T-helper 2 cell treated with Interferon-gamma antibody and Interleukin-4, amounts not matched to agents 100 ng/mL and 5 ng/mL, for 36 hours (primary cell): ENCODE measurements at regions not wholly inside any gene's neighbourhood (a gene's known extent, or its start where the extent isn't known, plus 50 kb on each side); places are given as distances from the start of the nearest gene placed in this dataset.
"Not testable (repeated sequence)": the region's sequence is repeated elsewhere in the genome, so short reads cannot be mapped to it uniquely, and the experiment has no call there.

ENCODE experiments used
- intact Hi-C: fragments of 100-400 bp; cut with micrococcal nuclease; formaldehyde crosslinking; loops from one replicate; pipeline ENCODE4 v1.15.1; 2023

DNA sequence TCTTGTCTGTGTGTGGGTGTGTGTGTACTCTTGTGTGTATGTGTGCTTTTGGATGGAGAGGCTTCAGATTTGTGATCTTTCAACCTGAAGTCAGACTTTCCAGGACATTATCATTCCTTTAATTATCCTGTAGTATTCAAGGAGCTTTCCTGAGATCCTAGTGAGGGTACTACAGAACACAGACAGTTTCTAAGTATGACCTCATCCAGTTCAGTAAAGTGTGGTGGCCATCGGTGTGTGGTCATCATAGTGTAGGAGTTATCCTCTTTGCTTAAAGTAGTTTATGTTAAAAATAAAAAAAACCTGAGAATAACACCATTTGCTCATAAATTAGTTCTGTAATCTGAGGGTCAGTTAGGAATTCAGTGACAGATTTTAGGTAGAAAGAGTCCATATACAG is 478.0 kb upstream of the ACTBL2 start:
- intact Hi-C loops, result no loop called here

DNA sequence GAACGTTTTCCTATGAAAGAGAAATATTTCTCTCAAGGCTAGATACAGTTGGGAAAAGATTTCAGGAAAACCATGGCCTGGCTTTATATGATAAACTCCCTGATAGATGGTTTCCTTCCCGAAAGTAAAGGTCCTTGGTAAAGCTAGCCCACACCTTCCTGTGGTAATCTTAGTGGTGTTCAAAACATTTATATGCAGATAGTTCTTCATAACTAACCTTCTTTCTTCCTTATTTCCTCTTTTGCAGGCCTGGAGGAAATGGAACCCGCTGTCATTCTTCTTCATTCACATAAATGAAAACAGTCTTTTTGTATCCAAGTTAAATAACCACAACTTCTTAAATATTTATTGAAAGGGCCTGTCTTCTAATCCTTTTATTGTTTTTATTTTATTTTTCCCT is 474.0 kb upstream of the ACTBL2 start:
- intact Hi-C loops, result no loop called here

DNA sequence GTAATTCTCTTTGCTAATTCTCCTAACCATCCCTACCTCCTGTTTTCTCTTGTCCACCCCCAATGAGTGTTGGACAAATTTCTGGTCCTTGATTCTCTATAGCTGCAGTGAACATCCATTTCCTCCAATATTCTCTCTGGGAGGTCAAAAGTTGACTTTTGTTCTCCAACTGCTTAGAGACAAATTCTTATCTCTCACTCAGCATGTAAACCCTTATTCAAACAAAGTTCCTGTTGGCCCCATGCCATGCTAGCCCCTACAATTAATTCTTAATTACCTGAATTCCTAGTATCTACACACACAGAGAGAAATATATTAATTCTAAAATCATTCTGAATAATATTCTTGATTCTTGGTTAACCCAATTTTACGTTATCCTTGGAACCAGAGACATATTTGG is 472.9 kb upstream of the ACTBL2 start:
- intact Hi-C loops, result no loop called here

DNA sequence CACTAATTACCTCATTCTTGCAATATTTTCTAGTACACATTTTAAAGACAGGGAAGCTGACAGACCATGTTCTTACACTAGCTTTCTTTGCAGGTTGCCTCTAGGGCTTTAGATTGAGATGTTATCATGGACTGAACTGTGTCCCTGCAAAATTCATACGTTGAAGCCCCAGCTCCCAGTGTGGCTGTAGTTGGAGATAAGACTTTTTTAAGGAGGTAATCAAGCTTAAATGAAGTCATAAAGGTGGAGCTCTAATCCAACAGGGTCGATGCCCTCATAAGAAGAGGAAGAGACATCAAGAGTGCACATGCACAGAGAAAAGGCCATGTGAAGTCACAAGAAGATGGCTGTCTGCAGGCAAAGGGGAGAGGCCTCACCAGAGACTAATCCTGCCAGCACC is 471.2 kb upstream of the ACTBL2 start:
- intact Hi-C loops, result no loop called here

DNA sequence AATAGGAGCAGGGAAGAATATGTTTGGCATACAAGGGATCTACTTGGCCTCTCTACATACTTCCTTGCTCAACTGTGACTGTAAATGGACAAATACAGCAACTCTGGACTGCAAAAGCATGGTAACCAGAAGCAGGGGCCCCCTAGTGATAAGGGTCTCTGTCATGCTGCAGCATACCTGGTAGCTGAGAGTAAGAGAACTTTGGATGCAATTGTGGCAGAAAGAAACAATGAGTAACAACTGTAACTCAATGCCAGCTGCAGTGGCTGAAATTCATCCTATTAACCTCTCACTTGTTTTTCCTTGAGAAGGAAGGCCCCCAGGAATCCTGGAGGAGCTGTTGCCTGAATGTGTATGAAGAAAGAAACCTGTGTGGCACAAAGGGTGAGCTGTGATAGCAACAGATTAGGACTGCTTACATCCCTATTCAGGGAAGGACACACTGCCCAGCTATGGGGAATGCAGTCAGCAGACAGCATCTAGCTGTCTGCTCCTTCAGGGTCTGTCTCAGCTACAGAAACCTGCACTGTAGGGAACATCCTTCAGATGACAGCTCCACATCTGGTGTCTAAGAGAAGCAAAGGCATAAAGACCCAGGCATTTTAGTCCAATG is 468.1 kb upstream of the ACTBL2 start:
- intact Hi-C loops, result no loop called here

DNA sequence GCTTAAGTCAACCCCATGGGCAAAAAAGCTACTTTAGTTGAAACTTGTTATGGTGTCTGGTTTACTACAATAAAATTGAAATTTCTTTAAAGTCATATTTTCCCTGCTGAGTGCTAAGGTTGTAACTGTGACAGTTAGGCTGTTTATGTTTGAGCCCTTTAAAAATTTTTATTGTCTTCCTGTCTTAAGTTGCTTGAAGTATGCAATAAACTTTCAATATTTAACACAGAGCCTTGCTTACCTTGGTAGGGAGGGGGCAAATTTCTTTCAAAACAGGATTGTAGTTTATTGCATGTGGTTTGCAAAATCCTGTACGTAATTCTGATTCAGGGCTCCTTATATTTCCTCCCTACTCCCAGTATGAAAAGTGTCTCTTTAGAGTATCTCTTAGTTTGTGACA is 465.5 kb upstream of the ACTBL2 start:
- intact Hi-C loops, result no loop called here

DNA sequence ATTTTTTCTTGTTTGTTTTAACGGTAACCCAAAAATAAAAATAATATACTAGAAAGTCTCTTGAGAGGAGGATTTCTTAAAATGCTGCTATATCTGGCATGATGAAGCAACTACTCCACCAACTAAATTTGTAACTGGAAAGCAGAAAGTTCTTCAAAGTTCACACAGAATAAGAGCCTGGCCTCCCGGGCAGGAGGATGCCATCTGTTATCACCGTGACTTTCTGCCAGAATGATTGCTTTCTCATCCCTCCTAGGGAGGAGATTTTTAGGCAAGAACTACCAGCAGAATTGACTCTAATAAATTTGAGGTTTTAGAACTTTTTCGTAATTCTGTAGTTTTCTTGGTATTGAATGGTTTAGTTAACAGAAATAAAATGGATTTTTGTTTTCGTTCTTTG is 464.6 kb upstream of the ACTBL2 start:
- intact Hi-C loops, result no loop called here

DNA sequence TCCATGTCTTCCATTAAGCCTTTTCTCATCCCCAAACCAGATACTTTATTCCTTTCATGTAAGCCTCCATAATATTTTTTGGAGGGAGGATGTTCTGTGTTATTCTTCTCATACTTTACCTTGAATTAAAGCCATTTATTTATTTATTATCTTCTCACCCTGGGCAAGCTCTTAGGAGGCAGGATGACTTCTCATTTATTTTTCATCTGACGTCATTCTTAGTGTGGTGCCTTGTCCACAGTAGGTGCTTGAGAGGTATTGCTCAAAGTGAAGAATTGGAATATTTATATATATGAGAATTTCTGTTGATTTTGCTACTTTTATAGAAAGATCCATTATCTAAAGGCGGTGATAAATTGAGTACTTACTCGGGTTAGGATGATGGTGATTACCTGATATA is 458.3 kb upstream of the ACTBL2 start:
- intact Hi-C loops, result no loop called here

DNA sequence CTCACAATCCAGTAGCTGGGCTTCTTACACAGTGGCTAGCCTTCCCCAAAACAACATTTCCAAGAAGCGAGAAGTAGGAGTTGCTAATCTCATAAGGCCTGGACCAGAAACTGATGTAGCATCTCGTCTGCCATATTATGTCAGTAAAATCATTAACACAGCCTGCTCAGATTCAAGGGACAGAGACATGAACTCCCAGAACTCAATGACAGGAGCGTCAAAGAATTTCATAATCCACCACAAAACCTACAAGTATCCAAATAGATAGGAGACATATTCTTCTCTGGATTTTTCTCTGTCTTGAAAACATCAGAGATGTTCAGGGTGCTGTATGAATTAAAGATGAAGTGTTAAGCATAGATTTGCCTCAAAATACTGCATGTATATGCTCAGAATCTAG is 457.6 kb upstream of the ACTBL2 start:
- intact Hi-C loops, result no loop called here

DNA sequence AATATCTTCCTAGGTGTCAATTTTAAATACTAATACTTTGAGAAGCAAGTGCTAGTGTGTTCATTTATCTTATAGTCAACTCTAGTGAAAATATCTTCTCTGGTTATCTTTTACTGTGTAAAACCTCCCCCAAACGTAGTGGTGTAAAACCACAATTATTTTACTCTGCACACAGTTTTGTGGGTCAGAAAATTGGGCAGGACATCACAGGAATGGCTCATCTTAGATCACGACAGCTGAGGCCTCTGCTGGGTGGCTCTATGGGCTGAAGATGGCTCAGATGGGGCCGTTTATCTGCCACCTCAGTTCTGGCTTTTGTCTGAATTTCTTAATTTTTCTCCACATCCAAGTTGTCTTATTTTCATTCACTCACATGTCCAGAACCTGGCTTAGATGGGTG is 457.2 kb upstream of the ACTBL2 start:
- intact Hi-C loops, result no loop called here

DNA sequence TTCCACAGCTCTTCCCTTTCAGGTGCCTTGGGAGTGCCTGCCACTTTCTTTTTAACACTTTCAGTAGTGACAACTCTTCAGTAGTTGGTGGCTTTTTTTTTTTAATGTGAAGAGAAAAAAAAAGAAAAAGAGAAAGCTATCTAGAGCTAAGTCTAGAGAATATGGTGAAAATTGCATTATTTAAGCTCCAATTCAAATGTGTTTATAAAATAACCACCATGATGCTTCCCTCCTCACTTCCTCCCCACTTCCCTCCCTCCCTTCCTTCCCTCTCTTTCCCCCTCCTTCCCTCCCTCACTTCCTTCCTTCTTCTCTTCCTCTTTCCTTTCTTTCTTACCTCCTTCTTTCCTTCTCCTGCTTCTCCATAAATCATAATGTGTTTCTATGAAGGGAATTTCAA is 456.7 kb upstream of the ACTBL2 start:
- intact Hi-C loops, result no loop called here

DNA sequence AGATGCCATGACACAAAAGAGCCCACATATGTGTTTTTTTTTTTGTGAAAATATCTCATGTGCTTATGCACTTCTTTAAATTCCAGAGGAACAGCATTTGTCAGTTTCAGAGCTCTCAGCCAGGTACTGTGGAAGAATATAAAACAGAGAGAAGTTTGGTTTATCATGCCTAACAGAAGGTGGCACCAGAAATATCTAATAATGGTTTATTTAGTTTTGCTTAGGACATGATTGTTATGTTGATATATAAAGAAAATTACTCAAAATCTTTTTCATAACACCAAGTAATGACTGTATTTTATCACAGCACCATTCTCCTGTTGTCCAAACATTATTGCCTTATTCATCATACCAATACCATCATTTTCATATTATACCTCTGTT is 455.6 kb upstream of the ACTBL2 start:
- intact Hi-C loops, result no loop called here

DNA sequence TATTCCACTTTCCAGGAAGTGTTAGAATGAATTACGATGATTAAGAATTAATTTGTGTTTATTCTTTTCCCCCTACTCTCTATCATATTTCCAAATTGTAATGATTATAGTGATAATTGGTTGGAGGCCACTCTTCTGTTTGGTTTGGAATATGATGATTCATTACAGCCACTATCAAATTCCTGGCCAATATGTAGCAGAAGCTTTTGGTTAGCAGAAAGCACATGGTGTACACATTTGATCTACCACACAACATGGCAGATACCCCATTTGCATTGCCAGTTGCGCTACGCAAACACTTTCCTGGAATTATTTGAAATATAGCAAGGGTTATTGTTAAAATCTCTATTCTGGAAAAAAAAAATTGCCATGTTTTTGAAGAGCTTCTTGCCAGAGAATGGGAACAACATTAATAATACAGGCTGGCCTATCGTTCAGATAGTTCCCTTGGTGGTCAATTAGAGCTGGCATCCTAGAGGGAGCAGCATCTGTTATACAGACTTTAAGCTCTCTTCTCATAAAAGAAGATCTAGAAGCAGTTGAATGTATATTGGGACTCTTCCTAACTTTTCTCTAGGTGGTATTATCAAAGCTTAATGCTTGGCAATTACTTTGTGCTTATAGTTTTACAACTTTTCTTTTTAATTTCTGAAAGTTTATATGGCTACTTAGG is 455.0 kb upstream of the ACTBL2 start:
- intact Hi-C loops, result no loop called here

DNA sequence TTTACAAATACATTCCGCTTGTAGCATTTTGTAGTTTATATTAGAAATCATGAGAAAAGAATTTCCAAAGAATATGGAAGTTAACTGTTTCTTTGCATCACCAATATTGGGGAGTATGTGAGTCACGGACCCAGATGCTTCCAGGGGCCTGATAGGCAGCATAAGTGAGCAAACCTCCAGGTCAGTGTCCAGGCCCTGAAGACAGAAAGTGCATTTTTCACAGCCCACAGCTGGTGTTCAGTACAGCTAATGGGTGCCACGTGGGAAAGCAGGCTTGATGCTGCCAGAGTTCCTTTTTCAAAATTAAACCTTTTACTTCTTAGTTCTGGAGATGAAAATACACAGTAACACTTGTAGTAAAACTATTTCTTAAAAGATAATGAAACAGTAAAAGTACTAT is 454.4 kb upstream of the ACTBL2 start:
- intact Hi-C loops, result no loop called here

DNA sequence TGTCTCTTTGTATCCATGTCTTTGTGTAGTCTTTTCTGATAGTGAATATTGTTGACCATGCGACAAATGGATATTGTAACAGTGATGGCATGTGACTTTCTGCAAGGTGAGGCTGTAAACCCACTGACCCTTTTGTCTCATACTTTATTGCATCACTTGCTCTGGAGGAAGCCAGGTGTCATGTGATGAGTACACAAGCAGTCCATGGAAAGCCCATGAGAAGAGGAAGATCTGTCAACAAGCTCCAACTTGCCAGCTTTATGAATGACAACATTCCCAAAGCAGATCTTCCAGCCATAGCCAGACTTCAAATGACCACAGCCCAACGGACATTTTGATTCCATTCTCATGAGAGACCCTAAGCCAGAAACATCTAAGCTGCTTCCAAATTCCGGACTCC is 450.1 kb upstream of the ACTBL2 start:
- intact Hi-C loops, result no loop called here

DNA sequence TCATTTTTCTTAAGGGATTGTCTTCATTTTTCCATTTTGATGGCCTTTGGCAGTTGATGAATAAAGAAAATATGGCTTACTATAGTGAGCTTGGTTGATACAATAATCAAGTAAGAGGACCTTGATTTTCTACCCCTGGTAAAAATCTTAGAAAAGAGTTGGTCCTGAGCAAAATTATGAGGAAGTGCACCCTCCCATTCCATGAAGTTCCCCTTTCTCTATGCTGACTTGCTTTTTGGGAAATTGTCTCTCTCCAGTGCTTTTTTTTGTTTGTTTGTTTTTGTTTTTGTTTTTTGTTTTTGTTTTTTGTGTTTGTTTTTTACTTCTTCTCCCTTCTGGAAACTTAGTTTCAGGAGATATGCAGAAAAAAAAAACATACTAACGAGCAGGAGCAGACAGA is 449.2 kb upstream of the ACTBL2 start:
- intact Hi-C loops, result no loop called here

DNA sequence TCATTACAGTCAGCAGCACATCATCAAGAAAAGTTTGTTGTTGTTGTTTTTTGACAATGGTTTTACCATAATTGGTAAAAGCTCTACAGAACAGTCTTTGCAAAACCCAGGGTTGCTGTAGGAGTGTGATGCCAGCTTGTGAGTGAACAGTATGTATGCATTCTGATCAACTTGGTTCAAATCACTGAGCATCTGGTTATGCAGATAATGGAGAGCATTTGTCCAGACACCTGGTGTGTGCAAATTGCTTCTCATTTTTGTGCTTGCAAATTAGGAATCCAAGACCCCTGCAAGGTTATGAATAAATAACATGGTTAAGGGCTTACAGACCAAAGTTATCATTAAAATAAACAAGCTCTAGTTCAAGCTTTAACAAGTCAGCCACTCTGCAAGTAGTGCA is 448.7 kb upstream of the ACTBL2 start:
- intact Hi-C loops, result no loop called here

DNA sequence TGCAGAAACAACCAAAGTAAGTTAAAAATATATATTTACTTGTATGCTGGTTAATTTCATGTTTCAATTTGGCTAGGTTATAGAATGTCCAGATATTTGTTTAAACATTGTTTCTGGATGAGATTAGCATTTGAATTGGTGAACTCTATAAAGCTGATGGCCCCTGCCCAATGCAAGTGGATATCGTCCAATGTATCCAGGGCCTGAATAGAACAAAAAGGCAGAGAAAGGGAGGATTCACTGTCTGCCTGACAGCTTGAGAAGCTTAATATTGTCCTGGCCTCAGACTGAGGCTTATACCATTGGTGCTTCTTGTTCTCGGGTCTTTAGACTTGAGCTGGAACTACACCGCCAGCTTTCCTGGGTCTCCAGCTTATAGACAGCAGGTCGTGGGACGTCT is 446.7 kb upstream of the ACTBL2 start:
- intact Hi-C loops, result no loop called here

DNA sequence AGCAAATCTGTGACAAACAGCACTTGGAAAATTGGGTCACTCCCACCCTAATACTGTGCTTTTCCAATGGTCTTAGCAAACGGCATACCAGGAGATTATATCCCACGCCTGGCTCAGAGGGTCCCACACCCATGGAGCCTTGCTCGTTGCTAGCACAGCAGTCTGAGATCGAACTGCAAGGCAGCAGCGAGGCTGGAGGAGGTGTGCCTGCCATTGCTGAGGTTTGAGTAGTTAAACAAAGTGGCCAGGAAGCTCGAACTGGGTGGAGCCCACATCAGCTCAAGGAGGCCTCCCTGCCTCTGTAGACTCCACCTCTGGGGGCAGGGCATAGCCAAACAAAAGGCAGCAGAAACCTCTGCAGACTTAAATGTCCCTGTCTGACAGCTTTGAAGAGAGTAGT is 440.5 kb upstream of the ACTBL2 start:
- intact Hi-C loops, result not testable (repeated sequence)

DNA sequence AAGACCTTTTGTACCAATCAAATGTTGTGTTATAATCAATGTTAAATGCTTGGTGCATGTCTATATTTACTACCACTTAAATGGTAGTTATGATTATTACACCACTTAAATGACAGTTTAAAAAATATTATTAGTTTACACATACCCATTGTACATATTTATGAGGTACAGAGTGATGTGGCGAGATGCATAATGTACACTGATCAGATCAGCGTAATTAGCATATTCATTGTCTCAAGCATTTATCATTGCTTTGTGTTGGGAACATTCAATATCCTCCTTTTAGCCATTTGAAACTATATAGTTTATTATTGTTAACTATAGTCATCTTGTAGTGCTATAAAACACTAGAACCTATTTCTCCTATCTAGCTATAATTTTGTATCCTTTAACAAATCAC is 434.4 kb upstream of the ACTBL2 start:
- intact Hi-C loops, result no loop called here

DNA sequence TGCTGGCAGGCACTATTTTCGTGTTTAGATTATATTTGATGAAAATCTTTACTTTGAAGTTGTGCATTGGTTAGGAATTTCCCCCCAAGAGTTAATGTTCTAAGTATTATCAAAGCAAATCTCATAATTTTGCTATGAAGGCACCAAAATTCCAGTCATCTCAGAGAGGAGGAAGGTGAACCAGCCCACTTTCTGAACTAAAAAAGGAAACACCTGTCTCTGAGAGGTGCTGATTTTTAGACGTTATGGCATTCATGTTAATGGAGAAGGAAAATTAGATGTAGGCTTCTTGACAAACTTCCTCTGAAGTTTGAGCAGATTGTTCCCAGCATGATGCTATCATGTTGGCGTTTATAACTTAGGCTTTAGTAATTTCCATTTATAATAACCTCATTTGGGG is 432.9 kb upstream of the ACTBL2 start:
- intact Hi-C loops, result no loop called here

DNA sequence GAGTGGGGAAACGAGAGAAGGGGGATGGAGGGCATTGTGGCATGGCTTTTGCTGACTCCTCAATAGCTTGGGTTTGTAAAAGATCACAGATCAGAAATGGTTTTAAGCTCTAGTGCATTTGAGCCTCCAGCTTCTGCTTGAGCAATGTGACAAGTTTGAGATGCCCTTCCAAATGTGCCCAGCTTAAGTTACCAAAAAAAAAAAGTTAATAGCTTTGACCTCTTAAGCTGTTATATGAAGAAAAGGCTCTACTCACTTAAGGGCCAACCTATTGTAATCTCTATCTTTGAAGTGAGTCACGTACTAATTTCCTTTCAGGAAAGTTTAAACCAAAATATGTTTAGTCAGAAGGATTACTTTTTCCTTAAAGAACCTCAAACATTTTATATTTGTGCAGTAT is 428.8 kb upstream of the ACTBL2 start:
- intact Hi-C loops, result no loop called here

DNA sequence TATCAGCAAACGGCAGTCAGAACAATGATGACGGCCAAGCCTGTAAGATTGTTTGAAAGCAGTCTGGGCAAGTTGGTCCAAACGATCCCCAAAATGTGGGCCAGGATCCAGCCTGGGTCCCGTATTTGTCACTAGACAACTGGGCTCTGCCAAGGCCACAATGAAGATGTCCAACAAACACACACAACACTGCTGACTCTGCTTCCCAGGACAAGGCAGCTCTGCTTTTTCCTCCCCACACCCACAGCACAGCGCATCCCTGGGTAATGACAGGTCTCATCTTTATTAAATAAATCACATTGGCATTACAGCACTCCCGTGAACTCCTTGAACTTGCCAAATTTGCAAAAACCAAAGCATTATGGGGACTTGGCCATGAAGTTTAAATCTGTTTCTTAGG is 424.1 kb upstream of the ACTBL2 start:
- intact Hi-C loops, result no loop called here

DNA sequence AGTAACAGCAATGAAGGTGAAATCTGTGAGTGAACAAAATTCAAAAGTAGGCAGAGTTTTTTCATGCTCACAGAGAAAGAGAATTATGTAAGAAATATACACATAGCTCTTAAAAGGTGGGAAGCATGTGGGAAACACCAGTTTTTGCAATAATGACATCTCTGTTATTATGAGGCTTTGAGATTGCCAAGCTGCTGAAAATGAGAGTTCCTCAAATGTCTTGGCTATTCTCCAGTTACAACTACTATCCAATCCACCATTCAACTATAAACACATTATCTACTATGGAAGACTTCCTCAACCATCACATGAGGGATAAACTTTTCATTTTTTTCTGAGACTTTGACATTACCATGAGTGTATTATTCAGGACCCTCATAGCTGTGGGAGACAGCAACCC is 420.8 kb upstream of the ACTBL2 start:
- intact Hi-C loops, result no loop called here
